Cardiac muscle cell (in vitro differentiated cells and primary cell): ENCODE measurements at regions not wholly inside any gene's neighbourhood (a gene's known extent, or its start where the extent isn't known, plus 50 kb on each side); places are given as distances from the start of the nearest gene placed in this dataset.

Source experiments
- DNase-seq, 2 donors: peaks; one replicate each; pipeline versions ENCODE4 v3.0.0 to v3.0.0-alpha.2; 2010 to 2017; ENCODE audit warnings: low read depth in 1 of 2, low spot score in 1 of 2
- H3K27ac ChIP-seq: fragments of 200-600 bp; sonication (generic); 2 replicates; pipeline ENCODE4 v1.5.1; 2016
- H3K27me3 ChIP-seq: fragments of 200-600 bp; sonication (generic); 2 replicates; pipeline ENCODE4 v1.6.0; 2016; ENCODE audit warnings: control low read depth
- H3K36me3 ChIP-seq: fragments of 200-600 bp; sonication (generic); 2 replicates; pipeline ENCODE4 v1.5.1; 2016; ENCODE audit warnings: control low read depth
- H3K4me1 ChIP-seq: fragments of 200-600 bp; sonication (generic); 2 replicates; pipeline ENCODE4 v1.8.1; 2017; ENCODE audit warnings: low read depth, mild to moderate bottlenecking, mixed run types
- H3K4me3 ChIP-seq: fragments of 200-600 bp; sonication (generic); 2 replicates; pipeline ENCODE4 v1.5.1; 2016; ENCODE audit warnings: mild to moderate bottlenecking
- H3K9me3 ChIP-seq: fragments of 200-600 bp; sonication (generic); 2 replicates; pipeline ENCODE4 v1.5.1; 2017; ENCODE audit warnings: low read depth, mild to moderate bottlenecking, control low read depth
- CTCF ChIP-seq: IDR thresholded peaks from 2 replicates; pipeline ENCODE4 v1.5.1; 2012; ENCODE audit warnings: low read depth, mild to moderate bottlenecking, low read length

- H3K4me3 ChIP-seq, result no peak overlapping the region
- no peaks in the 10 kb centered on the region for H3K4me1 ChIP-seq
- peak in 1 of 2 donors; percentile 47 for DNase-seq
- H3K27me3 ChIP-seq, result no peaks in the 10 kb centered on the region
- H3K27ac ChIP-seq, result no peak overlapping the region
- no peaks in the 10 kb centered on the region for H3K9me3 ChIP-seq
- no peak for TF ChIP-seq CTCF
- no peaks in the 10 kb centered on the region for H3K36me3 ChIP-seq
These were observed 130.0 kb downstream of the EHF start for GRCh38 chr11:34750692-34751405.

- peaks cover 2% of the 10 kb centered on the region for H3K4me1 ChIP-seq
- H3K4me3 ChIP-seq, result no peak overlapping the region
- H3K36me3 ChIP-seq, result no peaks in the 10 kb centered on the region
- no peaks in the 10 kb centered on the region for H3K27me3 ChIP-seq
- peak in 1 of 2 donors; percentile 98 for DNase-seq
- no peaks in the 10 kb centered on the region for H3K9me3 ChIP-seq
- no peak for TF ChIP-seq CTCF
- H3K27ac ChIP-seq, result no peak overlapping the region
These were observed 129.1 kb downstream of the EHF start for GRCh38 chr11:34749666-34750659.

- Histone ChIP-seq H3K27me3 (no peaks in the 10 kb centered on the region), H3K36me3 (no peaks in the 10 kb centered on the region), H3K27ac (no peak overlapping the region), H3K9me3 (no peaks in the 10 kb centered on the region), H3K4me1 (peaks cover 6% of the 10 kb centered on the region), H3K4me3 (no peak overlapping the region)
- DNase-seq, result no peak
- TF ChIP-seq CTCF, result no peak
These were observed 127.1 kb downstream of the EHF start for GRCh38 chr11:34748036-34748435.

- Histone ChIP-seq H3K9me3 (no peaks in the 10 kb centered on the region), H3K4me3 (no peak overlapping the region), H3K4me1 (peaks cover 6% of the 10 kb centered on the region), H3K27ac (no peak overlapping the region), H3K36me3 (no peaks in the 10 kb centered on the region), H3K27me3 (no peaks in the 10 kb centered on the region)
- DNase-seq, result no peak
- TF ChIP-seq CTCF, result no peak
These were observed 126.4 kb downstream of the EHF start for GRCh38 chr11:34747251-34747650.

GRCh38 chr11:34745195-34745594 lies 124.3 kb downstream of the EHF start:
- no peaks in the 10 kb centered on the region for H3K36me3 ChIP-seq
- H3K27ac ChIP-seq, result peak overlapping the region; percentile 48
- peak; percentile 28 to 43 for DNase-seq
- H3K27me3 ChIP-seq, result no peaks in the 10 kb centered on the region
- no peak overlapping the region for H3K4me3 ChIP-seq
- H3K9me3 ChIP-seq, result no peaks in the 10 kb centered on the region
- TF ChIP-seq CTCF, result no peak
- peaks cover 6% of the 10 kb centered on the region for H3K4me1 ChIP-seq
